DND-41 (cell line): ENCODE measurements at regions not wholly inside any gene's neighbourhood (a gene's known extent, or its start where the extent isn't known, plus 50 kb on each side); places are given as distances from the start of the nearest gene placed in this dataset.

Experiments
- CTCF ChIP-seq: IDR thresholded peaks from 2 replicates; pipeline ENCODE4 v1.5.1; 2012; ENCODE audit warnings: borderline replicate concordance, low read length, moderate library complexity, mild to moderate bottlenecking; ENCODE audit not compliant: poor library complexity, severe bottlenecking; ENCODE audit errors: extremely low read depth
- EZH2 ChIP-seq: IDR thresholded peaks from 3 replicates; pipeline ENCODE4 v1.6.1; 2012; ENCODE audit warnings: borderline replicate concordance, low read depth, mild to moderate bottlenecking, moderate library complexity, low read length, inconsistent platforms; ENCODE audit not compliant: severe bottlenecking

GRCh38 chr6:166754218-166755030 lies 127.4 kb upstream of the RPS6KA2 start:
- TF ChIP-seq CTCF: no peak
- no peak for TF ChIP-seq EZH2
